NCI-H526 (cell line): ENCODE measurements at regions not wholly inside any gene's neighbourhood (a gene's known extent, or its start where the extent isn't known, plus 50 kb on each side); places are given as distances from the start of the nearest gene placed in this dataset.

Experiments
- DNase-seq, 2 experiments: peaks; one replicate each; lab custom pipeline; 2025; lab: John Stamatoyannopoulos, UW

DNA sequence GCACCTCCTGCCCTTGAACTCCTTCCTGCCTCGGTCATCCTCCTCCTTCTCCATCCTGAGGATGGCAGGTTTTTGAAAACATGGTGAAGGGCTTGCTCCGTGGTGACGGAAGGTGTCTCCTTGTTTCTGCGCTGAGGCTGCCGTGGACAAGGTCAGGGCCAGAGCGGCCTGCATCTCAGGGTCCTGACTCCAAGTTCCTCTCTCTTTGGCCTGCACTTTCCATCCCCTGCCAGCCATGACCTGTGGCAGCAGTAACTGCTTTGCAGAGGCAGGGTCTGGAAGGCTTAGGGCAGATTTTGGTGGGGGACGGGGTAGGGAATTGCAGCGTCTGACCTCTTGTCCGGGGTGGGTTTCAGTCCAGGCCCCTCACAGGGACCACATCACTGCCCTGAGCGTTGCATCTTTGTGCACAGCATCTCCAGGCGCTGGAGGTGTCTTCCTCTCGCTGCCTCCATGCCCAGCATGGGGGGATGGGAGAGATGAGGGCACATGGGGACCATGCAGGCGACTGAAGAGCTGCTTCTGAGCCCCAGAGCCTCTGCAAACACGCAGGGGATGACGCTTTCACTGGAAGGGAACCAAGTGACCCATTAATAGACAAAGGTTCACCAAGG is 216.8 kb downstream of the TEX29 start:
- DNase-seq, result no peak

DNA sequence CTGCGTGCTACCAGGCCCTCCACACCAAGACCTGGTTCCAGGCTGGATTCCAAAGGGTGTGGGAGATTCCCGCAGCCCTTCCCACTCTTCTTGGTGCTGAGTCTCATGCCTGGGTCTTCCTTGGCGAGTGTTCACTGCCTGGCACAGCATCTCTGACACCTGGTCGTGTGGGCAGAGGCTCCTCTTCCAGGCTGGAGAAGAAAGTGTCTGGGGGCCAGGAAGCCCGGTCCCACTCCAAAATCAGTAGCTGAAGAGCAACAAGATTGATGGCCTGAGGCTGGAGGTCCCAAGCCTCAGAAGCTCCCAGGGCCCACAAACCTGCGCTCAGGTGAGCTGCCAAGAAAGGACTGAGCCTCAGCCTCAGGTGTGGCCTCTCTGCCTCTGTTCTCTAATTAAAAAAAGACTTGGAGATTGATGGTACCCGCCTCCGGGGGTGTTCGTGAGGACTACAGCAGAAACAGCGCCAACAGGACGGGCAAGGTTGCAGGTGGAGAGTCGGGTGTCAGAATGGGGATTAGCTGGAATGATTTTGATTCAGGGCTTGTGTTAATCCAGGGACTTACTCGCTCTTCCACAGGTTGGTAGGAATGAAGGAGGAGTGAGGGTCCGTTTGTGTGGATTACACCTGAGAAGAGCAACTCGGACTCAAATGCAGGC is 217.5 kb downstream of the TEX29 start:
- no peak for DNase-seq

GRCh38 chr13:111539252-111539651 is 218.8 kb downstream of the TEX29 start:
- DNase-seq, result no peak

- peak in 1 of 2 experiments; percentile 33 for DNase-seq
Observed at GRCh38 chr13:111539791-111540446, 219.5 kb downstream of the TEX29 start.

GRCh38 chr13:111540486-111540885 is 220.0 kb downstream of the TEX29 start:
- DNase-seq, result no peak

DNA sequence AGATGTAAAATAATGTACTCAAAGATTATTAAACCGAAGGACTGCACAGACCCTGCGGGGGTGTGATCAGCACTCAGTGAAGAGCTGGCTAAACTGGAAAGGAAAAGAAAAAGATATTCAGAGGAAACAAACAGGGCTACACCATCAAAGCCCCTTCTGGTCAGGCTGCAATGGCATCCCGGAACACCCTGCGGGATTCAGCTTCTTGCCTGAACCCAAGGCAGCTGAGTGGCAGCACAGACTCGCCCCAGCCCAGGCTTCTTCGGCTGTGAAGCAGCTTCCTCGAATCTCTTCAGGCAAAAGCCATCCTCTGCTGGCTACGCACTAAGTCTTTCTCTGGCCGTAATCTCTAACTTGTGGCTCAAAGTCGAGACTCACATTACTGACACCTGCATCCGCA is 220.9 kb downstream of the TEX29 start:
- no peak for DNase-seq

DNA sequence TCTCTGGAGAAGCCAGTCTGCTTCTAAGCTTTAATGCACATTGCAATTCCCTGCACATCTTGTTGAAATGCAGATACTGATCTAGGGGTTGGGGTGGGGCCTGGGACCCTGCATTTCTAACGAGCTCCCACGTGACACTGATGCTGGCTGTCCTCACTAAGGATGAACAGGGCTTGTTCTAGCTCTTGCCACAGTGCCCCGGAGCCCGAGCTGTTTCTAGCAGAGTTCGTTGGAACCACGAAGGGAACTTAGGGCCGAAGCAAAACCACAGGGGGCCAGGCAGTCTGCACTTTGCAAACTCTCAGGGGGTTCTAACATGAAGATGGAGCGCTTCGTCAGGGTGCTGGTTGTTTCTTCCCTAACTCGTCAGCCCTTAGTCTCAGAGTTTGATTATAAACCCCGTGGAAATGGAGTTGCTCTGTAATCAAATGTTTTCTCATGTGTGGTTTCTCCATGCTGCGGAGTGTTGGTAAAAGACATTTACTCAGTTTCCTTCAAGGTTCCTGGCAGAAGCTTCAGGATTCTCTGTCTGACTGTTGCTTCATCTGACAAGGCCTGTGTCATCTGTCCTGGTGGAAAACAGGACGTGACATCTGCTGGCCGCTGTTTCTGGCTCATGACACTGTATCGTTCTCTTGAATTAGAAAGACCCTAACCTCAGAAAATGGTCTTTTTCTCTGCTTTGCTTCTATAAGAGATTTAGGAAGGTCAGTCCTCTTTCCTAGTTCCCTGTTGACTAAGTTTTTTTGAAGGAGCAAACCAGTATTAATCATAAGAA is 221.5 kb downstream of the TEX29 start:
- no peak for DNase-seq

DNA sequence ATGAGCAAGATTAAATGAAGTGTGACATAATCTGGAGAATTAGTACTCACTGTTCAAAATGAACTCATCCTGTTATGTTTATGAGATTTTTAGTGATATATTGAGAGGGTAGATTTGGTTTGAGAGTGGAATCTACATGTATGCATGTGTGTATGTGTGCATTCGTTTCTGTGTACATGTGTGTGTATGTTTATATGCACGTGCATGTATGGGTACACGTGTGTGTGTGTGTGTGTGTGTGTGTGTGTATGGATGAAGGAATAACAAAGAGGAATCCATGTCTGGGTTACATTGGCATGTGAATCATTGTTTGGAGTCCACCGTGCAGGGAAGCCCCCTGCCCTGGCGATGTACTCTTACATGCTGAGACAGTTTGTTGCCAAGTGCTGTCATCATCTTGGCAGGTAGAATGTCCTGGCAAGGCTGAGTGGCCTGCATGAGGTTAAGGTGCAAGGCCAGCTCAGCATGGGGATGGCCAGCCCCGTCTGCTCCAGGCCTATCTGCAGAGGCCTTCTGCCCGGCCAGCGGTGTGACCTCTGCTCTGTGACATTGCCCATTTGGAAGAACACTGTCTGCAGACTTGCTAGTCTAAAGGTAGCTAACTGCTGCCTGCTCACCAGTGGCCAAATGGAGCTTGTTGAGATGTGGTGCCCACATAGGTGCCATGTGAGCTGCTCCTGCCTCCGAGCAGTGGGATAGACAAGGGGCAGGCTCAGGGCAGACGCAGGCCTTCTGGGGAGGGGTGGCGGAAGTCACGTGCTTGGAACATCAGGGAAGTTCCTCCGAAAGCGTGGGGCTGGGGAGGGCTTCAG is 222.3 kb downstream of the TEX29 start:
- no peak for DNase-seq

- DNase-seq, result no peak
Observed at GRCh38 chr13:111546921-111547675, 226.7 kb downstream of the TEX29 start.

GRCh38 chr13:111547726-111548273 is 227.4 kb downstream of the TEX29 start:
- no peak for DNase-seq

DNA sequence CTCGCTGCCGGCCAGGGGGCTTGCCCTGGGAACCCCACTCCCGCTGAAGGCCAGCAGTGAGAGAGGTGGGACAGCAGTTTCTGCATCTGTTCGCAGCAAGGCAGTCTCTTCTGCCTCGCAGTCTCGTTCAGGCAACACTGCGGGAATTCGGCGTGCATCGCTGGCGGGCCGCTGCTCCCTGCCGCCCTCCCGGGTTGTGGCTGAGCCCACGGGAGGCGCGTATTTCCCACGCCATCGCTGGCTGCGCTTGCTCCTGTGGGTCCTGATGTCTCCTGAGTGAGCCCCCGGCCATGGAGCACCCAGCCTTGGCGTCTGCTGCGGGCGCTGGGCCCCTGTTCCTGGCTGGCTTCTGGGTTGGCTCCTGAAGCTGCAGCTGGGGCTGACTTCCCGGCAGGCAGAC is 227.9 kb downstream of the TEX29 start:
- DNase-seq, result no peak

- DNase-seq, result no peak
Observed at GRCh38 chr13:111548805-111549204, 228.4 kb downstream of the TEX29 start.

- no peak for DNase-seq
Observed at GRCh38 chr13:111549464-111549863, 229.0 kb downstream of the TEX29 start.

DNA sequence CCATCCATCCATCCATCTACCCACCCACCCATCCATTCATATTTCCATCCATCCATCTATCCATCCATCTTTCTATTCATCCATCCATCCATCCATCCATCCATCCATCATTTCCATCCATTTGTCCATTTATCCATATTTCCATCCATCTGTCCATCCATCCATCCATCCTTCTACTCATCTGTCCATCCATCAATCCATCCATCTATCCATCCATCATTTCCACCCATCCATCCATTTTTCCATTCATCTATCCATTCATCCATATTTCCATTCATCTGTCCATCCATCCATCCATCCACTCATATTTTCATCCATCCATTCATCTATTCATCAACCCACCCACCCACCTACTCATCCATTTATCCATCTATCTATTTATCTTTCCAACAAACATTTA is 229.6 kb downstream of the TEX29 start:
- no peak for DNase-seq

GRCh38 chr13:111551204-111551820 is 230.9 kb downstream of the TEX29 start:
- no peak for DNase-seq

- no peak for DNase-seq
Observed at GRCh38 chr13:111552891-111553655, 232.6 kb downstream of the TEX29 start.

- DNase-seq, result no peak
Observed at GRCh38 chr13:111554539-111555267, 234.3 kb downstream of the TEX29 start.

- DNase-seq, result peak; percentile 56 to 70
Observed at GRCh38 chr13:111555268-111555808, 234.9 kb downstream of the TEX29 start.

DNA sequence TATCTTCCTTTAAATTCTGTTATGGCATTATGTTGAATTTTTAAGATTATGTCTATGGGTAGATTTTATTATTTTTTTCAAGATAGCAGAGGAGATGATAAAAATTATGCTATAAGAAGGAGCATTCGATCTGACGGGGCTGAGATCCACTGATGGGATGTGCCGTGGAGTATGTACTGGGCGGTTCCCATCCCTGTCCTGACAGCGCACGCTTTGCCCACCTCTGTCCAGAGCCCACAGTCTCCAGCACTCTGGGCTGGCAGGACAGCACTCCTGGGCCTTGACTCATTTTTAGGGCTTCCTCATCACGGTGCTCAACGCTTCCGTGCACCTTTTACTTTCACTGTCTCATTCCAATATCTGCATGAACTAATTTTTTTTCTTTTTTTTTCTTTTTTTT is 235.5 kb downstream of the TEX29 start:
- no peak for DNase-seq
